DOHH2 (cell line): ENCODE measurements at regions not wholly inside any gene's neighbourhood (a gene's known extent, or its start where the extent isn't known, plus 50 kb on each side); places are given as distances from the start of the nearest gene placed in this dataset.

ENCODE experiments used
- EZH2phosphoT487 ChIP-seq: fragments of 200-600 bp; sonication (generic); IDR thresholded peaks from 2 replicates; pipeline ENCODE4 v1.6.1; 2017; ENCODE audit warnings: borderline replicate concordance, mild to moderate bottlenecking, antibody characterized with exemption, low read length, moderate library complexity, mixed read lengths
- TF ChIP-seq, protein P1 (sequence below): fragments of 200-600 bp; sonication (generic); IDR thresholded peaks from one replicate; pipeline ENCODE4 v1.5.1; 2014; ENCODE audit warnings: antibody characterized with exemption, mild to moderate bottlenecking, low read depth, low read length; ENCODE audit not compliant: poor library complexity, severe bottlenecking

- TF ChIP-seq, protein P1, sequence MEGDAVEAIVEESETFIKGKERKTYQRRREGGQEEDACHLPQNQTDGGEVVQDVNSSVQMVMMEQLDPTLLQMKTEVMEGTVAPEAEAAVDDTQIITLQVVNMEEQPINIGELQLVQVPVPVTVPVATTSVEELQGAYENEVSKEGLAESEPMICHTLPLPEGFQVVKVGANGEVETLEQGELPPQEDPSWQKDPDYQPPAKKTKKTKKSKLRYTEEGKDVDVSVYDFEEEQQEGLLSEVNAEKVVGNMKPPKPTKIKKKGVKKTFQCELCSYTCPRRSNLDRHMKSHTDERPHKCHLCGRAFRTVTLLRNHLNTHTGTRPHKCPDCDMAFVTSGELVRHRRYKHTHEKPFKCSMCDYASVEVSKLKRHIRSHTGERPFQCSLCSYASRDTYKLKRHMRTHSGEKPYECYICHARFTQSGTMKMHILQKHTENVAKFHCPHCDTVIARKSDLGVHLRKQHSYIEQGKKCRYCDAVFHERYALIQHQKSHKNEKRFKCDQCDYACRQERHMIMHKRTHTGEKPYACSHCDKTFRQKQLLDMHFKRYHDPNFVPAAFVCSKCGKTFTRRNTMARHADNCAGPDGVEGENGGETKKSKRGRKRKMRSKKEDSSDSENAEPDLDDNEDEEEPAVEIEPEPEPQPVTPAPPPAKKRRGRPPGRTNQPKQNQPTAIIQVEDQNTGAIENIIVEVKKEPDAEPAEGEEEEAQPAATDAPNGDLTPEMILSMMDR = no peak
- TF ChIP-seq EZH2phosphoT487 = no peak
Observed at GRCh38 chr13:30559274-30559673, 58.4 kb upstream of the USPL1 start.
